Neural progenitor cell (in vitro differentiated cells): ENCODE measurements at regions not wholly inside any gene's neighbourhood (a gene's known extent, or its start where the extent isn't known, plus 50 kb on each side); places are given as distances from the start of the nearest gene placed in this dataset.

ENCODE experiments used
- DNase-seq: peaks from one replicate; pipeline ENCODE4 v3.0.0-alpha.2; 2016; ENCODE audit warnings: low spot score
- H2AFZ ChIP-seq: fragments of 200-600 bp; sonication (generic); replicated peaks from 2 replicates; pipeline ENCODE4 v1.6.1; 2016; ENCODE audit warnings: antibody characterized with exemption
- H3F3A ChIP-seq: fragments of 200-600 bp; sonication (generic); 2 replicates; pipeline ENCODE4 v1.6.1; 2016; ENCODE audit warnings: antibody characterized with exemption, low read depth
- H3K27ac ChIP-seq: fragments of 200-600 bp; sonication (generic); 2 replicates; pipeline ENCODE4 v1.5.1; 2016; ENCODE audit warnings: mild to moderate bottlenecking
- H3K27me3 ChIP-seq: fragments of 200-600 bp; sonication (generic); 2 replicates; pipeline ENCODE4 v1.6.1; 2016; ENCODE audit warnings: mild to moderate bottlenecking, moderate library complexity
- H3K36me3 ChIP-seq: fragments of 200-600 bp; sonication (generic); 2 replicates; pipeline ENCODE4 v1.5.1; 2016
- H3K4me1 ChIP-seq: fragments of 200-600 bp; sonication (generic); 2 replicates; pipeline ENCODE4 v1.6.1; 2016; ENCODE audit warnings: mixed run types
- H3K4me2 ChIP-seq: fragments of 200-600 bp; sonication (generic); 2 replicates; pipeline ENCODE4 v1.6.1; 2016
- H3K4me3 ChIP-seq: fragments of 200-600 bp; sonication (generic); 2 replicates; pipeline ENCODE4 v1.5.1; 2016
- H3K79me2 ChIP-seq: fragments of 200-600 bp; sonication (generic); 2 replicates; pipeline ENCODE4 v1.6.1; 2016; ENCODE audit warnings: low read depth
- H3K9ac ChIP-seq: fragments of 200-600 bp; sonication (generic); 2 replicates; pipeline ENCODE4 v1.6.1; 2016
- H3K9me3 ChIP-seq: fragments of 200-600 bp; sonication (generic); 2 replicates; pipeline ENCODE4 v1.5.1; 2016; ENCODE audit warnings: low read depth
- H4K20me1 ChIP-seq: fragments of 200-600 bp; sonication (generic); 2 replicates; pipeline ENCODE4 v1.6.1; 2016; ENCODE audit warnings: low read depth
- H3K27ac Mint-ChIP-seq: 3 replicates; pipeline ENCODE4 v1.8.0; 2021; ENCODE audit warnings: mixed read lengths
- H3K27me3 Mint-ChIP-seq: 2 replicates; pipeline ENCODE4 v1.8.0; 2022; ENCODE audit warnings: low read depth, mild to moderate bottlenecking, inconsistent platforms, moderate library complexity, mixed read lengths; ENCODE audit not compliant: insufficient read depth
- H3K36me3 Mint-ChIP-seq: 3 replicates; pipeline ENCODE4 v1.8.0; 2021; ENCODE audit warnings: mixed read lengths
- H3K4me1 Mint-ChIP-seq: 3 replicates; pipeline ENCODE4 v1.8.0; 2021; ENCODE audit warnings: mixed read lengths
- H3K4me3 Mint-ChIP-seq: 3 replicates; pipeline ENCODE4 v1.8.0; 2021; ENCODE audit warnings: mild to moderate bottlenecking, moderate library complexity, mixed read lengths
- H3K9me3 Mint-ChIP-seq: 3 replicates; pipeline ENCODE4 v1.8.0; 2020; ENCODE audit warnings: mixed read lengths
- CTCF ChIP-seq: fragments of 200-600 bp; sonication (generic); IDR thresholded peaks from 2 replicates; pipeline ENCODE4 v1.5.1; 2017; ENCODE audit warnings: antibody characterized with exemption, mild to moderate bottlenecking
- EZH2 ChIP-seq: fragments of 200-600 bp; sonication (generic); IDR thresholded peaks from 2 replicates; pipeline ENCODE4 v1.6.1; 2017; ENCODE audit warnings: antibody characterized with exemption, mild to moderate bottlenecking, moderate library complexity
- EZH2phosphoT487 ChIP-seq: fragments of 200-600 bp; sonication (generic); IDR thresholded peaks from 2 replicates; pipeline ENCODE4 v1.6.1; 2017; ENCODE audit warnings: antibody characterized with exemption

GRCh38 chr5:122707796-122708195 is 67.1 kb upstream of the SNX2 start:
- Histone ChIP-seq H3K4me1 (no peaks in the 10 kb centered on the region), H2AFZ (no peak overlapping the region), H3K36me3 (no peaks in the 10 kb centered on the region), H3K9ac (no peak overlapping the region), H3K27me3 (no peaks in the 10 kb centered on the region), H3K9me3 (no peaks in the 10 kb centered on the region), H3K4me3 (no peak overlapping the region), H3K4me2 (no peak overlapping the region), H3K27ac (no peak overlapping the region), H3K79me2 (no peaks in the 10 kb centered on the region), H4K20me1 (no peaks in the 10 kb centered on the region), H3F3A (no peaks in the 10 kb centered on the region)
- Mint-ChIP-seq H3K4me3 (no peak overlapping the region), H3K9me3 (peaks cover 3% of the 10 kb centered on the region), H3K36me3 (no peaks in the 10 kb centered on the region), H3K27me3 (no peaks in the 10 kb centered on the region), H3K4me1 (no peaks in the 10 kb centered on the region), H3K27ac (no peak overlapping the region)
- TF ChIP-seq CTCF: no peak
- no peak for TF ChIP-seq EZH2phosphoT487
- no peak for TF ChIP-seq EZH2
- DNase-seq: no peak

GRCh38 chr5:122713041-122713440 is 61.8 kb upstream of the SNX2 start:
- Histone ChIP-seq H3F3A (no peaks in the 10 kb centered on the region), H3K27ac (no peak overlapping the region), H3K4me3 (no peak overlapping the region), H3K9ac (no peak overlapping the region), H3K36me3 (no peaks in the 10 kb centered on the region), H3K27me3 (no peaks in the 10 kb centered on the region), H3K4me2 (no peak overlapping the region), H3K9me3 (no peaks in the 10 kb centered on the region), H3K4me1 (no peaks in the 10 kb centered on the region), H2AFZ (no peak overlapping the region), H4K20me1 (no peaks in the 10 kb centered on the region), H3K79me2 (no peaks in the 10 kb centered on the region)
- DNase-seq: no peak
- Mint-ChIP-seq H3K27me3 (no peaks in the 10 kb centered on the region), H3K27ac (no peak overlapping the region), H3K4me1 (no peaks in the 10 kb centered on the region), H3K4me3 (no peak overlapping the region), H3K36me3 (no peaks in the 10 kb centered on the region), H3K9me3 (peaks cover 3% of the 10 kb centered on the region)
- no peak for TF ChIP-seq EZH2phosphoT487

- no peaks in the 10 kb centered on the region for H3K4me1 Mint-ChIP-seq
- DNase-seq: no peak
- no peaks in the 10 kb centered on the region for H3F3A ChIP-seq
- H3K36me3 Mint-ChIP-seq: no peaks in the 10 kb centered on the region
- H3K4me3 Mint-ChIP-seq: no peak overlapping the region
- no peak overlapping the region for H3K27ac ChIP-seq
- no peak overlapping the region for H3K27ac Mint-ChIP-seq
- H3K4me1 ChIP-seq: no peaks in the 10 kb centered on the region
- H2AFZ ChIP-seq: no peak overlapping the region
- H3K4me2 ChIP-seq: no peak overlapping the region
- H3K27me3 Mint-ChIP-seq: no peaks in the 10 kb centered on the region
- no peaks in the 10 kb centered on the region for H4K20me1 ChIP-seq
- no peaks in the 10 kb centered on the region for H3K79me2 ChIP-seq
- H3K9me3 Mint-ChIP-seq: peaks cover 3% of the 10 kb centered on the region
- no peaks in the 10 kb centered on the region for H3K36me3 ChIP-seq
- TF ChIP-seq EZH2phosphoT487: no peak
- no peak for TF ChIP-seq EZH2
- no peak for TF ChIP-seq CTCF
- H3K4me3 ChIP-seq: no peak overlapping the region
- H3K27me3 ChIP-seq: no peaks in the 10 kb centered on the region
- no peaks in the 10 kb centered on the region for H3K9me3 ChIP-seq
- no peak overlapping the region for H3K9ac ChIP-seq
Observed at GRCh38 chr5:122715095-122715494, 59.8 kb upstream of the SNX2 start.

GRCh38 chr5:122718611-122719010 is 56.3 kb upstream of the SNX2 start:
- no peaks in the 10 kb centered on the region for H3F3A ChIP-seq

More at GRCh38 chr5:122718611-122719010, 56.3 kb upstream of the SNX2 start:
- Histone ChIP-seq H2AFZ (no peak overlapping the region), H3K9me3 (no peaks in the 10 kb centered on the region), H3K4me3 (no peak overlapping the region), H4K20me1 (no peaks in the 10 kb centered on the region), H3K27me3 (no peaks in the 10 kb centered on the region), H3K79me2 (no peaks in the 10 kb centered on the region), H3K4me2 (no peak overlapping the region), H3K27ac (no peak overlapping the region), H3K36me3 (no peaks in the 10 kb centered on the region), H3K9ac (no peak overlapping the region), H3K4me1 (no peaks in the 10 kb centered on the region)
- no peak for TF ChIP-seq EZH2phosphoT487
- no peak for TF ChIP-seq EZH2
- no peak for TF ChIP-seq CTCF
- Mint-ChIP-seq H3K4me3 (no peak overlapping the region), H3K27ac (no peak overlapping the region), H3K36me3 (no peaks in the 10 kb centered on the region), H3K9me3 (no peaks in the 10 kb centered on the region), H3K4me1 (no peaks in the 10 kb centered on the region), H3K27me3 (no peaks in the 10 kb centered on the region)
- DNase-seq: no peak
